Astrocyte of the spinal cord (primary cell): ENCODE measurements at regions not wholly inside any gene's neighbourhood (a gene's known extent, or its start where the extent isn't known, plus 50 kb on each side); places are given as distances from the start of the nearest gene placed in this dataset.

Experiments used
- DNase-seq: peaks from one replicate; pipeline ENCODE4 v3.0.0; 2011; ENCODE audit warnings: low read depth, low spot score
- H3K4me3 ChIP-seq: 2 replicates; pipeline ENCODE4 v1.5.1; 2011; ENCODE audit warnings: low read depth, mild to moderate bottlenecking, low read length, moderate library complexity
- in situ Hi-C: cut with HindIII; loops from 2 replicates; pipeline ENCODE4 v1.10.0; 2017; ENCODE audit warnings: low sequenced_read_pairs
- TF ChIP-seq, protein P1 (sequence below): IDR thresholded peaks from 2 replicates; pipeline ENCODE4 v1.5.1; 2012; ENCODE audit warnings: low read depth, mild to moderate bottlenecking, low read length, inconsistent platforms

DNA sequence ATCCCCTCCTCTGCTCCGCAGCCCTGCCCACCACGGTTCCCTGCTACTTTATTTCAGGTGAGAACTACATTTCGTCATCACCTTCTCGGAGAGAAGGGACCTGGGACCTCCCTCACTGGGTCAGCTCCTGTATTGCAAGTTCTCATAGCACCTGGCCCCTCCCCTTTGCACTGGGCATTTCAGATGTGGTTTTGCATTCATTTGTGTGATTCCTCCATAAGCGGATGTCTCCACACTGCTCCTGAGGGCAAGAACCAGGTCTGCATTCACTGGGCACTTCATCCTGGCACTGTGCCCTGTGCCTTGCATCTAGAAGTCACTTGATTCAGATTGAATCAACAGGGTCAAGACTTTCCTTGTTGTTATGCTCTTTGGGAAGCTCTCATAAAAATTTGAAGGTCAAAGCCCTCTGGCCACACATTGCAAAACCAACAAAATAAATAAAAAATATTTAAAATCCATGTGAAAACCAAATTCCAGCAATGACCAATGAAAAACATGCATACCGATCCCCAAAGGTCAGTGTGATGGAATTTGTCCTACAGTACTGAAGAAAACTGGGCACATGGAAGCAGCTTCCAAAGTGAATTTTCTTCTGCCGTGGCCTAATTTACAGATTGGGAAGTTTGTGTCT, 89.1 kb upstream of the F13A1 start:
- in situ Hi-C loops = no loop called here
- no peak for DNase-seq
- TF ChIP-seq, protein P1, sequence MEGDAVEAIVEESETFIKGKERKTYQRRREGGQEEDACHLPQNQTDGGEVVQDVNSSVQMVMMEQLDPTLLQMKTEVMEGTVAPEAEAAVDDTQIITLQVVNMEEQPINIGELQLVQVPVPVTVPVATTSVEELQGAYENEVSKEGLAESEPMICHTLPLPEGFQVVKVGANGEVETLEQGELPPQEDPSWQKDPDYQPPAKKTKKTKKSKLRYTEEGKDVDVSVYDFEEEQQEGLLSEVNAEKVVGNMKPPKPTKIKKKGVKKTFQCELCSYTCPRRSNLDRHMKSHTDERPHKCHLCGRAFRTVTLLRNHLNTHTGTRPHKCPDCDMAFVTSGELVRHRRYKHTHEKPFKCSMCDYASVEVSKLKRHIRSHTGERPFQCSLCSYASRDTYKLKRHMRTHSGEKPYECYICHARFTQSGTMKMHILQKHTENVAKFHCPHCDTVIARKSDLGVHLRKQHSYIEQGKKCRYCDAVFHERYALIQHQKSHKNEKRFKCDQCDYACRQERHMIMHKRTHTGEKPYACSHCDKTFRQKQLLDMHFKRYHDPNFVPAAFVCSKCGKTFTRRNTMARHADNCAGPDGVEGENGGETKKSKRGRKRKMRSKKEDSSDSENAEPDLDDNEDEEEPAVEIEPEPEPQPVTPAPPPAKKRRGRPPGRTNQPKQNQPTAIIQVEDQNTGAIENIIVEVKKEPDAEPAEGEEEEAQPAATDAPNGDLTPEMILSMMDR = no peak
- no peak overlapping the region for H3K4me3 ChIP-seq

DNA sequence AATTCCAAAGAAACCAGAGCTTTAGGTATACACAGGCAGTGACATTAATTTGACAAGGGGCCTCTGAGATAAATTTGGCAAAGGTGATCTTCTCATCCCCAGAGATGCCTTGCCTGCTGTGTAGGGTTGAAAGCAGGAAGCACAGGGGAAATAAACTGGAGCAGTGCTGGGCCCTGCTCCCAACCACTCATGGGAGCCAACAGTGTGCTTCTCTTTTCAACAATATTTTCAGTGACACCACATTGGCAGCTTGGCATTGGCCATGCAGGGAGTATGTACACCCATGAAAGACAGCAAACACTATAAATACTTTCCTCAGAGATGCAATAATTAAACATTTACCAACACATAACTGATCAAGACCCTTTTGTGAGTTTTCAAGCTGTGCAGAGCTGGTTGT, 90.7 kb upstream of the F13A1 start:
- TF ChIP-seq, protein P1 = no peak
- in situ Hi-C loops = no loop called here
- no peak overlapping the region for H3K4me3 ChIP-seq
- DNase-seq = no peak

DNA sequence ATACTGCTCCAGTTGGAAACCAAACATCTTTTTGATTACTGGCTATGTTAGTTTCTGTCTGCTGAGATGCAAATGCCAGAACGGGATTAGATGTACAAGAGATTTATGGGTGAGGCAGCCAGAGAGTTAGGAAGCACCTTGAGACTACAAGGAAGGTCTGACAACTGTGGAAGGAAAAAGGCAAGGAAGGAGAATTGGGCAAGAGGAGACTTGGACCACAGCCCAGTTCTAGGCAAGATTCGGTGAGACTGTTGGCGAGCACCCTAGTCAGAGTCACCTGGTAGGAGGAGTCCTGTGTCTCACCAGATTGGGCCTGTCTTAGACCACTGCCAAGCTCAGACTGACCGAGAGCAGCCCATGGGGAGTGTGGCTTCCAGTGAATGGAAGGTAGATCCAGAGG, 91.8 kb upstream of the F13A1 start:
- DNase-seq = no peak
- TF ChIP-seq, protein P1 = no peak
- in situ Hi-C loops = no loop called here
- H3K4me3 ChIP-seq = no peak overlapping the region

DNA sequence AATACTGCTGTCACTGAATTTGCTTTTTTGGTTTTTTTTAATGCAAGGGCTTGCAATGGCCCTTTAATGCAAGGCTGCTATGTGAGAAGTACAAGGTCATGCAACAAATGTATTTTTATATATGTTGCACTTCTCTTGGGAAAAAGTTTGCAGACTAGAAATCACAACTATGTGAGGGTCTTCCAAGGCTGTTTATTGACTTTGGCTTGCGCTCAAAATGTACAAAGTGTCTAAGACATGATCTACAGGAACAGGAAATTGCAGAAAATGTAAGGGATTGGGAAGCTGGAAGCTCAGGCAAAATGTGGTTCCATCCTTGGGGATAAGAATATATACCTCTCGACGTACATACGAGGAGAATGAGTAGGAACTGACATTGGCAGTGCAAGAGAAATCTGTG, 92.2 kb upstream of the F13A1 start:
- in situ Hi-C loops = no loop called here
- no peak for DNase-seq
- TF ChIP-seq, protein P1 = no peak
- H3K4me3 ChIP-seq = no peak overlapping the region

DNA sequence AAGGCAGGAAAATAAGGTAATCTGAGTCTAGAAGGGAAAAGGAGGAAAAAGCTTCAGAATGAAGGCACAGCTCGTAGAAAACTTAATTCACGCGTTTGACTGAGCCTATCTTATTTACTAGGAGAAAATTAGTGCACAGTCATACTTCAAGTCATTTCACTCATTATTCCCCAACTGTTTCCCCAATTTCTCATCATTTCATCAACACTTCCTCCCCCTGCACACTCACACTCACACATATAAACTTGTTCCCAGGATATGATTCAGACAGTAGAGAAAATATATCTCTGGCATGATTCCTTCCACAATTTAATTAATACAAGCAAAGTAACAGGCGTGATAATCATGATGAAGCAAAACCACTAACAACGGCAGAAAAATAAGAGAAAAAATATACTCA, 94.5 kb upstream of the F13A1 start:
- no peak for DNase-seq
- TF ChIP-seq, protein P1 = no peak

DNA sequence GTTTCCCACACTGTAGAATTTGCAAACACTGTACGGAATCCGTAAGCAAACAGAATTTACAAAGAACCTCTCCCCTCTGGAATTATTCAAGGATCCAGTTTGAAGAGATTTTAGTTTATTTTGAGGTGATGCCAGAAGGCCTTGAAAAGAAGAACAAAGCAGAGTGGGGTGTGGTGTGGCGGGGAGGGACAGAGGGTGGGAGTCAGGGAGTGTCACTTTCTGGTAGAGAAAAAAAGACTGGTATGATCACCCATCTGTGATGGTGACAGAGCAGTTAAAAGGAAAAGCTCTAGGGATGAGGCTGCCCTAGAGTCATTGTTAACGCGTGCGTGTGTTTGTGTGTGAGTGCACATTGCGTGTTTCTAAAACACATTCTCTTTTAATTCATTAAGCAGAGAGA, 97.0 kb upstream of the F13A1 start:
- TF ChIP-seq, protein P1 = no peak
- no peak for DNase-seq
- in situ Hi-C loops = no loop called here
- no peak overlapping the region for H3K4me3 ChIP-seq

More for the DNA sequence above, 94.5 kb upstream of the F13A1 start:
- H3K4me3 ChIP-seq = no peak overlapping the region
- in situ Hi-C loops = no loop called here
